ENCODE measurements at regions not wholly inside any gene's neighbourhood (a gene's known extent, or its start where the extent isn't known, plus 50 kb on each side); places are given as distances from the start of the nearest gene placed in this dataset.

DNA sequence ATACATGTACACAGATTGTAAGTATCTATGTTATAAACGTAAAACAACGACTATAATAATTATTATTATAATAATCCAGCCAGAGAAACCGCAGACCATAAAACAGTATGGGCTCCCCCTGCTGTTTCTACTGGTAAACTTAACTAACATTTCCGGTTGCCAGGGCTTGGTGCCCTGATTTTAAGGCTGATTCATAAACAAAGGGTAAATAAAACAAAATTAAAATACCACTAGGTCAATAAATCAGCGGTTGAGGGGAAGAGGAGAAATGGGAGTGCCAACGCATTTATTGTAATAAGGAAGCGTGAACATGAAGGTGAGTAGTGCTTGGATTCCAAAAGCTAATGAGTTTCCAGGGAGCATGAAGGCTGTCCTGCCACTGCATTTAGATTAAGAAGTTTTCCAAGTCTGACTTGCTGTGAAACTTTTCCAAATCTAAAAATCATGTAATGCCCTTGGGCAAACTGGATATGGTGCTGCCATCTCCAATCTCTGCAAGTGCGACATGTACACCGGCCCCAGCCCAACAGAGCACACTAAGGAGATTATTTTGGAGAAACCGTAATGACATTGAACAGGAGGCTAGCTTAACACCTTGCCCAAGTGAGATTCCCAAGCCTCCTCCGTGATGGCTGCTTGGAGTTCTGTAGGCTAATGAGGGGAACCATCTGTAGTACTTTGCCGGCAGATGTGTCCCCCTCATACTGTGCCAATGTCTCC is 50.7 kb upstream of the HNRNPA3 start:
- DNase-seq = no peak

Measured in NCI-H187 treated with DMSO at 0.1 percent for 48 hours (cell line).